Ishikawa (cell line): ENCODE measurements at regions not wholly inside any gene's neighbourhood (a gene's known extent, or its start where the extent isn't known, plus 50 kb on each side); places are given as distances from the start of the nearest gene placed in this dataset.

Source experiments
- CEBPB ChIP-seq: IDR thresholded peaks from 2 replicates; pipeline ENCODE4 v1.6.1; 2012
- CREB1 ChIP-seq: IDR thresholded peaks from 2 replicates; pipeline ENCODE4 v1.6.1; 2012; ENCODE audit warnings: low read depth
- EGR1 ChIP-seq: IDR thresholded peaks from 2 replicates; pipeline ENCODE4 v1.6.1; 2012
- EP300 ChIP-seq: IDR thresholded peaks from 2 replicates; pipeline ENCODE4 v1.6.1; 2012; ENCODE audit warnings: borderline replicate concordance
- FOXM1 ChIP-seq: IDR thresholded peaks from 2 replicates; pipeline ENCODE4 v1.6.1; 2012; ENCODE audit warnings: low read depth, borderline replicate concordance
- MAX ChIP-seq: IDR thresholded peaks from 2 replicates; pipeline ENCODE4 v1.6.1; 2012
- NFIC ChIP-seq: IDR thresholded peaks from 2 replicates; pipeline ENCODE4 v1.6.1; 2012
- RAD21 ChIP-seq: IDR thresholded peaks from 2 replicates; pipeline ENCODE4 v1.6.1; 2012; ENCODE audit warnings: low read depth
- TAF1 ChIP-seq: IDR thresholded peaks from 2 replicates; pipeline ENCODE4 v1.6.1; 2012; ENCODE audit warnings: low read depth, mild to moderate bottlenecking
- TCF12 ChIP-seq: IDR thresholded peaks from 2 replicates; pipeline ENCODE4 v1.6.1; 2012; ENCODE audit warnings: low read depth
- USF1 ChIP-seq: IDR thresholded peaks from 2 replicates; pipeline ENCODE4 v1.6.1; 2012
- YY1 ChIP-seq: IDR thresholded peaks from 2 replicates; pipeline ENCODE4 v1.6.1; 2012; ENCODE audit warnings: low read depth
- ZBTB7A ChIP-seq: IDR thresholded peaks from 2 replicates; pipeline ENCODE4 v1.6.1; 2012; ENCODE audit warnings: low read depth
- TF ChIP-seq, protein P1 (sequence below): IDR thresholded peaks from 2 replicates; pipeline ENCODE4 v1.6.1; 2012; ENCODE audit warnings: low read depth, mild to moderate bottlenecking

GRCh38 chr2:153074207-153074606 is 355.8 kb downstream of the ARL6IP6 start:
- TF ChIP-seq EGR1: no peak
- no peak for TF ChIP-seq TCF12
- TF ChIP-seq EP300: no peak
- TF ChIP-seq, protein P1, sequence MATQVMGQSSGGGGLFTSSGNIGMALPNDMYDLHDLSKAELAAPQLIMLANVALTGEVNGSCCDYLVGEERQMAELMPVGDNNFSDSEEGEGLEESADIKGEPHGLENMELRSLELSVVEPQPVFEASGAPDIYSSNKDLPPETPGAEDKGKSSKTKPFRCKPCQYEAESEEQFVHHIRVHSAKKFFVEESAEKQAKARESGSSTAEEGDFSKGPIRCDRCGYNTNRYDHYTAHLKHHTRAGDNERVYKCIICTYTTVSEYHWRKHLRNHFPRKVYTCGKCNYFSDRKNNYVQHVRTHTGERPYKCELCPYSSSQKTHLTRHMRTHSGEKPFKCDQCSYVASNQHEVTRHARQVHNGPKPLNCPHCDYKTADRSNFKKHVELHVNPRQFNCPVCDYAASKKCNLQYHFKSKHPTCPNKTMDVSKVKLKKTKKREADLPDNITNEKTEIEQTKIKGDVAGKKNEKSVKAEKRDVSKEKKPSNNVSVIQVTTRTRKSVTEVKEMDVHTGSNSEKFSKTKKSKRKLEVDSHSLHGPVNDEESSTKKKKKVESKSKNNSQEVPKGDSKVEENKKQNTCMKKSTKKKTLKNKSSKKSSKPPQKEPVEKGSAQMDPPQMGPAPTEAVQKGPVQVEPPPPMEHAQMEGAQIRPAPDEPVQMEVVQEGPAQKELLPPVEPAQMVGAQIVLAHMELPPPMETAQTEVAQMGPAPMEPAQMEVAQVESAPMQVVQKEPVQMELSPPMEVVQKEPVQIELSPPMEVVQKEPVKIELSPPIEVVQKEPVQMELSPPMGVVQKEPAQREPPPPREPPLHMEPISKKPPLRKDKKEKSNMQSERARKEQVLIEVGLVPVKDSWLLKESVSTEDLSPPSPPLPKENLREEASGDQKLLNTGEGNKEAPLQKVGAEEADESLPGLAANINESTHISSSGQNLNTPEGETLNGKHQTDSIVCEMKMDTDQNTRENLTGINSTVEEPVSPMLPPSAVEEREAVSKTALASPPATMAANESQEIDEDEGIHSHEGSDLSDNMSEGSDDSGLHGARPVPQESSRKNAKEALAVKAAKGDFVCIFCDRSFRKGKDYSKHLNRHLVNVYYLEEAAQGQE: no peak
- no peak for TF ChIP-seq USF1
- TF ChIP-seq CEBPB: no peak
- TF ChIP-seq NFIC: no peak
- no peak for TF ChIP-seq TAF1
- TF ChIP-seq ZBTB7A: no peak
- no peak for TF ChIP-seq RAD21
- no peak for TF ChIP-seq YY1
- TF ChIP-seq FOXM1: no peak
- TF ChIP-seq MAX: no peak
- no peak for TF ChIP-seq CREB1
